Hepatocyte (in vitro differentiated cells): ENCODE measurements at regions not wholly inside any gene's neighbourhood (a gene's known extent, or its start where the extent isn't known, plus 50 kb on each side); places are given as distances from the start of the nearest gene placed in this dataset.
"Not testable (repeated sequence)": the region's sequence is repeated elsewhere in the genome, so short reads cannot be mapped to it uniquely, and the experiment has no call there.

Source experiments
- DNase-seq: peaks from one replicate; pipeline ENCODE4 v3.0.0-alpha.2; 2016; ENCODE audit warnings: low spot score
- H2AFZ ChIP-seq: fragments of 200-600 bp; sonication (generic); 2 replicates; pipeline ENCODE4 v1.6.0; 2016; ENCODE audit warnings: antibody characterized with exemption, mild to moderate bottlenecking
- H3K27ac ChIP-seq: fragments of 200-600 bp; sonication (generic); 2 replicates; pipeline ENCODE4 v1.5.1; 2016; ENCODE audit warnings: mild to moderate bottlenecking
- H3K27me3 ChIP-seq: fragments of 200-600 bp; sonication (generic); 2 replicates; pipeline ENCODE4 v1.6.1; 2016
- H3K36me3 ChIP-seq: fragments of 200-600 bp; sonication (generic); replicated peaks from 2 replicates; pipeline ENCODE4 v1.5.1; 2016; ENCODE audit warnings: low read depth; ENCODE audit not compliant: insufficient read depth
- H3K4me1 ChIP-seq: fragments of 200-600 bp; sonication (generic); 2 replicates; pipeline ENCODE4 v1.5.1; 2016; ENCODE audit warnings: mild to moderate bottlenecking, moderate library complexity; ENCODE audit not compliant: insufficient read depth
- H3K4me2 ChIP-seq: fragments of 200-600 bp; sonication (generic); 2 replicates; pipeline ENCODE4 v1.6.0; 2016
- H3K4me3 ChIP-seq: fragments of 200-600 bp; sonication (generic); 2 replicates; pipeline ENCODE4 v1.5.1; 2016; ENCODE audit warnings: mild to moderate bottlenecking
- H3K79me2 ChIP-seq: fragments of 200-600 bp; sonication (generic); 2 replicates; pipeline ENCODE4 v1.6.0; 2017; ENCODE audit warnings: mild to moderate bottlenecking
- H3K9me2 ChIP-seq: fragments of 200-600 bp; sonication (generic); replicated peaks from 2 replicates; pipeline ENCODE4 v1.6.0; 2017; ENCODE audit warnings: mild to moderate bottlenecking; ENCODE audit not compliant: insufficient read depth
- H3K9me3 ChIP-seq: fragments of 200-600 bp; sonication (generic); 2 replicates; pipeline ENCODE4 v1.5.1; 2016; ENCODE audit warnings: low read depth, mild to moderate bottlenecking
- H4K20me1 ChIP-seq: fragments of 200-600 bp; sonication (generic); 2 replicates; pipeline ENCODE4 v1.6.0; 2016; ENCODE audit warnings: mild to moderate bottlenecking; ENCODE audit not compliant: insufficient read depth, poor library complexity, severe bottlenecking
- CTCF ChIP-seq: fragments of 200-600 bp; sonication (generic); IDR thresholded peaks from 2 replicates; pipeline ENCODE4 v1.5.1; 2016; ENCODE audit warnings: antibody characterized with exemption, mild to moderate bottlenecking; ENCODE audit not compliant: poor library complexity
- EZH2 ChIP-seq: fragments of 200-600 bp; sonication (generic); IDR thresholded peaks from 2 replicates; pipeline ENCODE4 v1.6.1; 2016; ENCODE audit warnings: antibody characterized with exemption, mild to moderate bottlenecking, borderline replicate concordance
- EZH2phosphoT487 ChIP-seq: fragments of 200-600 bp; sonication (generic); IDR thresholded peaks from one replicate; pipeline ENCODE4 v1.6.1; 2018; ENCODE audit warnings: antibody characterized with exemption, mild to moderate bottlenecking, low read depth, moderate library complexity; ENCODE audit not compliant: unreplicated experiment, severe bottlenecking
- WGBS: methylation state at CpG from one replicate; pipeline ENCODE4 v1.1.6; 2016; ENCODE audit warnings: low lambda C conversion rate; ENCODE audit errors: missing lambda C conversion rate; 5-methylcytosine and 5-hydroxymethylcytosine counted together

DNA sequence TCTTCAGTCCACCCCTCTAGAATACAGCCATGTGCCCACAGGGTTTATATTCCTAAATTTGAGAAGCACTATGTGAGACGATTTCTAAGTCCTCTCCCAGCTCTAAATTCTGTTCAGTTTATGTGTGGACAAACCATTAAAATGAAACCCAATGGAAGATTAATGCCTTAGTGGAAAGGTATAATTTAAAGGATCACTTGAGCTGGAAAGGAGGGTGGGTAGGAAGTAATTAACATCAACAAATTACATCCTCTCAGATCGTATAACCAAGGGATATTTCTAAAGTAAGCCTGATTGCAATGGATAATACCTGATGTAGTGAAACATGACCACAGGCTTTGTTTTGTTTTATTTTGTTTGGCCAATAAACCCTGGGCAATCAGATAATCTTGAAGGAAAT lies 511.0 kb upstream of the COBL start:
- Histone ChIP-seq H3K27ac (no peak overlapping the region), H3K9me2 (no peaks in the 10 kb centered on the region), H2AFZ (no peak overlapping the region), H3K4me3 (no peak overlapping the region), H3K27me3 (no peaks in the 10 kb centered on the region), H3K36me3 (no peaks in the 10 kb centered on the region), H4K20me1 (no peaks in the 10 kb centered on the region), H3K79me2 (no peaks in the 10 kb centered on the region), H3K4me1 (no peaks in the 10 kb centered on the region), H3K9me3 (no peaks in the 10 kb centered on the region), H3K4me2 (no peak overlapping the region)
- 57% methylated on average over 2 of the region's 2 CpGs for WGBS
- DNase-seq, result no peak
- TF ChIP-seq EZH2 (no peak), EZH2phosphoT487 (no peak), CTCF (no peak)

DNA sequence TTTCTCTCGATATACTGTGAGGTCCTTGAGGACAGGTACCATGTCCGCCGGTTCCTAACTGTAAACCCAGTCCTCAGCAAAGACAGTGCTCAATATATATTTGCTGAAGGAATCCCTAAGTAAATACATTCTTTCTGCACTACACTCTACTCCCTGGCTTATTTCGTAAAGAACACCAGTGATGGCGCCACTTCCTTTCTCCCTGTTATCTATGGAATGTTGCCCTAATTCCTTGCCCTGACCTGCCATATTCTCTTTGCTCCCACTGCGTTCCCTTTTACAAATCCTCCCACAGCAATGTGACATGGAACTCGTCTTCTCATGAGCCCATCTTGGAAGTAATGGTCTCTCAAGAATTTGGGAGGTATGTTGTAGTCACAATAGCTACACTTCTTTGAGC lies 507.4 kb upstream of the COBL start:
- Histone ChIP-seq H3K27me3 (no peaks in the 10 kb centered on the region), H4K20me1 (no peaks in the 10 kb centered on the region), H3K4me1 (no peaks in the 10 kb centered on the region), H3K4me3 (no peak overlapping the region), H3K9me2 (no peaks in the 10 kb centered on the region), H3K9me3 (no peaks in the 10 kb centered on the region), H3K79me2 (no peaks in the 10 kb centered on the region), H3K27ac (no peak overlapping the region), H2AFZ (no peak overlapping the region), H3K4me2 (no peak overlapping the region), H3K36me3 (no peaks in the 10 kb centered on the region)
- TF ChIP-seq CTCF (no peak), EZH2phosphoT487 (no peak), EZH2 (no peak)
- WGBS, result 78% methylated on average over 7 of the region's 7 CpGs
- DNase-seq, result no peak

DNA sequence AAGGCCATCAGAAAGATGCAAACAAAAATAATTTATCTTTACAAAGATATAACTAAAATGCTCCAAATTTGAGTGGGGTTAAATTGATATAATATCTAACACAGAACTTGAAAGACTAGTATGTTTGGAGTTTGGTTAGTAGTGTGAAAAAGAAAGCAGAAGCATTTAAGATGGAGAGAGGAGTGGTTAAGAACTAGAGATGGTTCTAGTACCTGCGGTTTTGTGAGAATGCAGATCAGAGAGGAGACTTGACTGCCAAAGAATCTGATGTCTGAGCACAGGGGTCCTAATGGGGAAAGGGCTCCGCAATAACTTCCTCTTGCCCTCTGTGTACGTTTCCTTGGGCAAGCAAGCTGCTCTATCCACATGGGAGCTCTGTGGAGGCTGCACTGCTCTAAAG lies 506.8 kb upstream of the COBL start:
- no peaks in the 10 kb centered on the region for H3K79me2 ChIP-seq
- no peaks in the 10 kb centered on the region for H3K9me2 ChIP-seq
- 84% methylated on average over 3 of the region's 3 CpGs for WGBS
- no peaks in the 10 kb centered on the region for H3K9me3 ChIP-seq
- H3K4me2 ChIP-seq, result no peak overlapping the region
- H3K27me3 ChIP-seq, result no peaks in the 10 kb centered on the region
- H3K27ac ChIP-seq, result no peak overlapping the region
- H3K4me3 ChIP-seq, result no peak overlapping the region
- no peak for TF ChIP-seq CTCF
- no peak for TF ChIP-seq EZH2phosphoT487
- TF ChIP-seq EZH2, result no peak
- H3K4me1 ChIP-seq, result no peaks in the 10 kb centered on the region
- no peaks in the 10 kb centered on the region for H4K20me1 ChIP-seq
- no peak overlapping the region for H2AFZ ChIP-seq
- no peaks in the 10 kb centered on the region for H3K36me3 ChIP-seq
- no peak for DNase-seq

- H3K4me3 ChIP-seq, result no peak overlapping the region
- H4K20me1 ChIP-seq, result no peaks in the 10 kb centered on the region
- H3K27ac ChIP-seq, result no peak overlapping the region
- H3K9me3 ChIP-seq, result no peaks in the 10 kb centered on the region
- H3K9me2 ChIP-seq, result no peaks in the 10 kb centered on the region
- peak; percentile 32 for DNase-seq
- no peaks in the 10 kb centered on the region for H3K4me1 ChIP-seq
- H3K79me2 ChIP-seq, result no peaks in the 10 kb centered on the region
- H3K4me2 ChIP-seq, result no peak overlapping the region
- TF ChIP-seq EZH2phosphoT487, result no peak
- TF ChIP-seq EZH2, result no peak
- TF ChIP-seq CTCF, result no peak
- no peaks in the 10 kb centered on the region for H3K27me3 ChIP-seq
- 68% methylated on average over 5 of the region's 5 CpGs for WGBS
- no peaks in the 10 kb centered on the region for H3K36me3 ChIP-seq
- no peak overlapping the region for H2AFZ ChIP-seq
Measured at GRCh38 chr7:51817694-51818225, 501.2 kb upstream of the COBL start.

GRCh38 chr7:51805783-51806431 lies 489.3 kb upstream of the COBL start:
- H3K4me1 ChIP-seq, H3K79me2 ChIP-seq, H3K36me3 ChIP-seq, H3K9me2 ChIP-seq, H2AFZ ChIP-seq, H3K4me2 ChIP-seq, H3K9me3 ChIP-seq, DNase-seq, H3K4me3 ChIP-seq, H3K27ac ChIP-seq, H4K20me1 ChIP-seq, H3K27me3 ChIP-seq: not testable (repeated sequence)
- WGBS, result 95% methylated on average over 30 of the region's 41 CpGs
